ENCODE measurements at regions not wholly inside any gene's neighbourhood (a gene's known extent, or its start where the extent isn't known, plus 50 kb on each side); places are given as distances from the start of the nearest gene placed in this dataset.
"Not testable (repeated sequence)": the region's sequence is repeated elsewhere in the genome, so short reads cannot be mapped to it uniquely, and the experiment has no call there.

DNA sequence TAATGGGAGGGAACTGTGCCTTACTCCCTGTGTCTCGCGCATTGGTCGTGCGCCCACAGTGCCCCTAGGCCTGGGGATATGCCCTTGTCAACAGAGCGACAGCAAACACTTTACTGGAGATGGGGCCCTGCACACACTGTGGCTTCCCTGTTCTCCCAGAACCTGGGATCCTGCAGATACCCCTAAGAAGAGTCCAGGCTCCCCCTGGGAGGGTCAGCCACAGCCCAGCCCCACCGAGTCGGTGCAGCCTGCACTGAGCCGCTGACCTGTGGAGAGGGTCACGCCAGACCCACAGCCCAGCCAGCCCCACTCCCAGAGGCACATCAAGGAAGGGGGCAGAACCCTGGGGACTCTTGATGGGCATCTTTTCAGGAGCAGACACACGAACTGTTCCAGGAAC, 480.3 kb downstream of the TMEM121 start:
- TF ChIP-seq, protein P1, sequence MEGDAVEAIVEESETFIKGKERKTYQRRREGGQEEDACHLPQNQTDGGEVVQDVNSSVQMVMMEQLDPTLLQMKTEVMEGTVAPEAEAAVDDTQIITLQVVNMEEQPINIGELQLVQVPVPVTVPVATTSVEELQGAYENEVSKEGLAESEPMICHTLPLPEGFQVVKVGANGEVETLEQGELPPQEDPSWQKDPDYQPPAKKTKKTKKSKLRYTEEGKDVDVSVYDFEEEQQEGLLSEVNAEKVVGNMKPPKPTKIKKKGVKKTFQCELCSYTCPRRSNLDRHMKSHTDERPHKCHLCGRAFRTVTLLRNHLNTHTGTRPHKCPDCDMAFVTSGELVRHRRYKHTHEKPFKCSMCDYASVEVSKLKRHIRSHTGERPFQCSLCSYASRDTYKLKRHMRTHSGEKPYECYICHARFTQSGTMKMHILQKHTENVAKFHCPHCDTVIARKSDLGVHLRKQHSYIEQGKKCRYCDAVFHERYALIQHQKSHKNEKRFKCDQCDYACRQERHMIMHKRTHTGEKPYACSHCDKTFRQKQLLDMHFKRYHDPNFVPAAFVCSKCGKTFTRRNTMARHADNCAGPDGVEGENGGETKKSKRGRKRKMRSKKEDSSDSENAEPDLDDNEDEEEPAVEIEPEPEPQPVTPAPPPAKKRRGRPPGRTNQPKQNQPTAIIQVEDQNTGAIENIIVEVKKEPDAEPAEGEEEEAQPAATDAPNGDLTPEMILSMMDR (IDR thresholded peaks at IDR 0.05) = not testable (repeated sequence)
- not testable (repeated sequence) for TF ChIP-seq POLR2AphosphoS5, POLR2A (IDR thresholded peaks at IDR 0.05)
